H9 (cell line): ENCODE measurements at regions not wholly inside any gene's neighbourhood (a gene's known extent, or its start where the extent isn't known, plus 50 kb on each side); places are given as distances from the start of the nearest gene placed in this dataset.

Experiments
- DNase-seq: peaks from one replicate; pipeline ENCODE4 v3.0.0-alpha.2; 2017
- H2AFZ ChIP-seq: one replicate; pipeline ENCODE4 v1.6.1; 2013; ENCODE audit warnings: mild to moderate bottlenecking, low read length, control low read depth, moderate library complexity
- H2AK5ac ChIP-seq: 2 replicates; pipeline ENCODE4 v1.6.1; 2013; ENCODE audit warnings: low read length, control low read depth, mixed read lengths; ENCODE audit not compliant: insufficient read length
- H2BK120ac ChIP-seq: one replicate; pipeline ENCODE4 v1.6.1; 2013; ENCODE audit warnings: low read depth, mild to moderate bottlenecking, low read length, control low read depth, inconsistent platforms; ENCODE audit not compliant: poor library complexity, severe bottlenecking
- H2BK12ac ChIP-seq: 2 replicates; pipeline ENCODE4 v1.6.1; 2013; ENCODE audit warnings: low read length, control low read depth, mixed read lengths, low read depth; ENCODE audit not compliant: insufficient read length
- H2BK15ac ChIP-seq: 2 replicates; pipeline ENCODE4 v1.6.1; 2013; ENCODE audit warnings: low read depth, low read length, control low read depth
- H2BK20ac ChIP-seq: one replicate; pipeline ENCODE4 v1.6.1; 2013; ENCODE audit warnings: low read depth, mild to moderate bottlenecking, low read length, control low read depth, inconsistent platforms; ENCODE audit not compliant: poor library complexity, severe bottlenecking
- H2BK5ac ChIP-seq: 2 replicates; pipeline ENCODE4 v1.6.1; 2013; ENCODE audit warnings: low read length, control low read depth, mixed read lengths; ENCODE audit not compliant: insufficient read length
- H3K14ac ChIP-seq: 2 replicates; pipeline ENCODE4 v1.6.1; 2013; ENCODE audit warnings: low read length, control low read depth; ENCODE audit not compliant: insufficient read depth
- H3K18ac ChIP-seq: 2 replicates; pipeline ENCODE4 v1.6.1; 2013; ENCODE audit warnings: low read depth, mild to moderate bottlenecking, mixed read lengths, low read length, control low read depth; ENCODE audit not compliant: insufficient read length
- H3K23ac ChIP-seq: 2 replicates; pipeline ENCODE4 v1.6.1; 2013; ENCODE audit warnings: low read length, control low read depth, mixed read lengths, low read depth; ENCODE audit not compliant: insufficient read length
- H3K23me2 ChIP-seq: 2 replicates; pipeline ENCODE4 v1.6.1; 2013; ENCODE audit warnings: low read depth, mild to moderate bottlenecking, mixed read lengths, low read length, control low read depth; ENCODE audit not compliant: insufficient read length, poor library complexity, severe bottlenecking
- H3K27ac ChIP-seq: 2 replicates; pipeline ENCODE4 v1.5.1; 2013; ENCODE audit warnings: low read length, control low read depth, mixed read lengths, low read depth; ENCODE audit not compliant: insufficient read length
- H3K27me3 ChIP-seq: 2 replicates; pipeline ENCODE4 v1.6.1; 2013; ENCODE audit warnings: low read length, control low read depth, inconsistent platforms; ENCODE audit not compliant: insufficient read depth
- H3K4ac ChIP-seq: 2 replicates; pipeline ENCODE4 v1.6.1; 2013; ENCODE audit warnings: low read depth, mild to moderate bottlenecking, control low read depth, inconsistent platforms, low read length, moderate library complexity
- H3K4me1 ChIP-seq: 2 replicates; pipeline ENCODE4 v1.6.1; 2013; ENCODE audit warnings: low read length, control low read depth, inconsistent platforms; ENCODE audit not compliant: insufficient read depth
- H3K4me2 ChIP-seq: 2 replicates; pipeline ENCODE4 v1.6.1; 2013; ENCODE audit warnings: low read length, control low read depth, mixed read lengths; ENCODE audit not compliant: insufficient read length, insufficient read depth
- H3K56ac ChIP-seq: 2 replicates; pipeline ENCODE4 v1.6.1; 2013; ENCODE audit warnings: low read depth, mild to moderate bottlenecking, mixed read lengths, low read length, control low read depth; ENCODE audit not compliant: insufficient read length
- H3K79me1 ChIP-seq: 2 replicates; pipeline ENCODE4 v1.6.1; 2013; ENCODE audit warnings: low read depth, mild to moderate bottlenecking, moderate library complexity, low read length, control low read depth, inconsistent platforms; ENCODE audit not compliant: insufficient read depth, poor library complexity, severe bottlenecking
- H3K79me2 ChIP-seq: 2 replicates; pipeline ENCODE4 v1.6.1; 2013; ENCODE audit warnings: low read length, control low read depth, inconsistent platforms; ENCODE audit not compliant: insufficient read depth
- H3K9ac ChIP-seq: 2 replicates; pipeline ENCODE4 v1.6.1; 2013; ENCODE audit warnings: low read length, control low read depth, mixed read lengths; ENCODE audit not compliant: insufficient read length; ENCODE audit errors: extremely low read depth
- H3K9me3 ChIP-seq: one replicate; pipeline ENCODE4 v1.6.1; 2013; ENCODE audit warnings: low read depth, low read length, inconsistent platforms; ENCODE audit not compliant: control insufficient read depth
- H3T11ph ChIP-seq: one replicate; pipeline ENCODE4 v1.6.1; 2013; ENCODE audit warnings: mild to moderate bottlenecking, low read length, control low read depth, inconsistent platforms
- H4K20me1 ChIP-seq: one replicate; pipeline ENCODE4 v1.6.1; 2013; ENCODE audit not compliant: control insufficient read depth, insufficient read length, insufficient read depth
- H4K5ac ChIP-seq: 2 replicates; pipeline ENCODE4 v1.6.1; 2013; ENCODE audit warnings: low read depth, mild to moderate bottlenecking, mixed read lengths, low read length, control low read depth; ENCODE audit not compliant: insufficient read length
- H4K8ac ChIP-seq: replicated peaks from 2 replicates; pipeline ENCODE4 v1.6.1; 2013; ENCODE audit warnings: low read length, control low read depth, mixed read lengths, low read depth; ENCODE audit not compliant: insufficient read length
- H4K91ac ChIP-seq: 2 replicates; pipeline ENCODE4 v1.6.1; 2013; ENCODE audit warnings: low read depth, mild to moderate bottlenecking, moderate library complexity, mixed read lengths, low read length, control low read depth; ENCODE audit not compliant: insufficient read length
- H3K27ac Mint-ChIP-seq, 3 experiments: 2 replicates in 2 of 3; 3 replicates in 1 of 3; pipeline ENCODE4 v1.8.0; 2020 to 2021; ENCODE audit warnings: mixed read lengths in 3 of 3, mild to moderate bottlenecking in 1 of 3, moderate library complexity in 1 of 3
- H3K27me3 Mint-ChIP-seq: 2 replicates; pipeline ENCODE4 v1.8.0; 2021; ENCODE audit warnings: low read depth, mild to moderate bottlenecking, moderate library complexity, mixed read lengths
- H3K36me3 Mint-ChIP-seq, 3 experiments: 2 replicates in 2 of 3; 3 replicates in 1 of 3; pipeline ENCODE4 v1.8.0; 2020 to 2021; ENCODE audit warnings: low read depth in 3 of 3, mixed read lengths in 3 of 3; ENCODE audit not compliant: insufficient read depth in 1 of 3
- H3K4me1 Mint-ChIP-seq, 2 experiments: 2 replicates each; pipeline ENCODE4 v1.8.0; 2020; ENCODE audit warnings: mixed read lengths in 2 of 2
- H3K4me3 Mint-ChIP-seq, 2 experiments: 2 replicates in 1 of 2; 3 replicates in 1 of 2; pipeline ENCODE4 v1.8.0; 2020 to 2021; ENCODE audit warnings: mild to moderate bottlenecking in 2 of 2, mixed read lengths in 2 of 2, moderate library complexity in 1 of 2
- H3K9me3 Mint-ChIP-seq, 2 experiments: 2 replicates in 1 of 2; 3 replicates in 1 of 2; pipeline ENCODE4 v1.8.0; 2020; ENCODE audit warnings: mild to moderate bottlenecking in 2 of 2, mixed read lengths in 2 of 2, moderate library complexity in 1 of 2
- WGBS: extraction: QIAGEN DNeasy Blood & Tissue Kit; methylation state at CpG from one replicate; pipeline ENCODE4 v1.1.7; 2013; ENCODE audit warnings: missing lambda C conversion rate, low lambda C conversion rate, mixed read lengths; ENCODE audit not compliant: insufficient read length; ENCODE audit errors: extremely low coverage; 5-methylcytosine and 5-hydroxymethylcytosine counted together
- TF ChIP-seq, protein P1 (sequence below): fragments of 200-600 bp; sonication (generic); conservative IDR thresholded peaks from 3 replicates; pipeline ENCODE4 v1.8.0; 2021; ENCODE audit warnings: antibody characterized with exemption, mild to moderate bottlenecking

DNA sequence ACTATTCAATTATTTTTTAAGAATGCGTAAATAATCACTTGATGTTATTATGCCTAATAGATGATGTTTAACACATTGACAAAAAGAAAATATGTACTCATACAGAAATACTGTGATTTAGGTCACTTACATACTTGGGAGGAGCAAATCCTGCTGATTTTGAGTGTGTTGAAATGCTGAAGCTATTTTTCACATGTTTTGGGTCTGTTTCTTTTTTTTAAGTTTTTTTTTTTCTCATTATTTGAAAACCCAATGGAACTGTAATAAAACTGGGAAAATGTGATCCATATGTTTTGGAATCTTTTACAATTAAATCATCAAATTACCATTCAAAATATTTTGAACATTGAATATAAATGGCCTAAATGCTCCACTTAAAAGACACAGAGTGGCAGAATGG, 366.2 kb upstream of the ADAMTS5 start:
- no peak overlapping the region for H2BK120ac ChIP-seq
- no peak overlapping the region for H3K18ac ChIP-seq
- H3K4me1 Mint-ChIP-seq, result no peaks in the 10 kb centered on the region
- H2BK15ac ChIP-seq, result no peak overlapping the region
- H3K27ac Mint-ChIP-seq, result no peak overlapping the region
- H4K8ac ChIP-seq, result no peak overlapping the region
- no peak overlapping the region for H4K91ac ChIP-seq
- H2AFZ ChIP-seq, result no peak overlapping the region
- no peaks in the 10 kb centered on the region for H3K9me3 ChIP-seq
- H3K9ac ChIP-seq, result no peak overlapping the region
- no peaks in the 10 kb centered on the region for H3K79me2 ChIP-seq
- H3K9me3 Mint-ChIP-seq, result peaks cover 6 to 7% of the 10 kb centered on the region in 2 experiments; a peak in 3 of 5 replicates
- no peak overlapping the region for H3K27ac ChIP-seq
- H3K36me3 Mint-ChIP-seq, result peaks cover 0 to 15% (median 3%) of the 10 kb centered on the region in 3 experiments; a peak in 4 of 7 replicates
- no peaks in the 10 kb centered on the region for H3K27me3 ChIP-seq
- H2BK5ac ChIP-seq, result no peak overlapping the region
- no peak overlapping the region for H2BK20ac ChIP-seq
- TF ChIP-seq, protein P1, sequence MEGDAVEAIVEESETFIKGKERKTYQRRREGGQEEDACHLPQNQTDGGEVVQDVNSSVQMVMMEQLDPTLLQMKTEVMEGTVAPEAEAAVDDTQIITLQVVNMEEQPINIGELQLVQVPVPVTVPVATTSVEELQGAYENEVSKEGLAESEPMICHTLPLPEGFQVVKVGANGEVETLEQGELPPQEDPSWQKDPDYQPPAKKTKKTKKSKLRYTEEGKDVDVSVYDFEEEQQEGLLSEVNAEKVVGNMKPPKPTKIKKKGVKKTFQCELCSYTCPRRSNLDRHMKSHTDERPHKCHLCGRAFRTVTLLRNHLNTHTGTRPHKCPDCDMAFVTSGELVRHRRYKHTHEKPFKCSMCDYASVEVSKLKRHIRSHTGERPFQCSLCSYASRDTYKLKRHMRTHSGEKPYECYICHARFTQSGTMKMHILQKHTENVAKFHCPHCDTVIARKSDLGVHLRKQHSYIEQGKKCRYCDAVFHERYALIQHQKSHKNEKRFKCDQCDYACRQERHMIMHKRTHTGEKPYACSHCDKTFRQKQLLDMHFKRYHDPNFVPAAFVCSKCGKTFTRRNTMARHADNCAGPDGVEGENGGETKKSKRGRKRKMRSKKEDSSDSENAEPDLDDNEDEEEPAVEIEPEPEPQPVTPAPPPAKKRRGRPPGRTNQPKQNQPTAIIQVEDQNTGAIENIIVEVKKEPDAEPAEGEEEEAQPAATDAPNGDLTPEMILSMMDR, result no peak
- no peak overlapping the region for H3K4me2 ChIP-seq
- H3K23ac ChIP-seq, result no peak overlapping the region
- no peak overlapping the region for H2BK12ac ChIP-seq
- no peak overlapping the region for H3K4ac ChIP-seq
- no peak overlapping the region for H3K4me3 Mint-ChIP-seq
- no peak overlapping the region for H3K14ac ChIP-seq
- DNase-seq, result no peak
- no peaks in the 10 kb centered on the region for H3K27me3 Mint-ChIP-seq
- H3K4me1 ChIP-seq, result no peaks in the 10 kb centered on the region
- no peak overlapping the region for H3T11ph ChIP-seq
- H2AK5ac ChIP-seq, result no peak overlapping the region
- H3K79me1 ChIP-seq, result no peaks in the 10 kb centered on the region
- no peak overlapping the region for H4K5ac ChIP-seq
- no peaks in the 10 kb centered on the region for H3K23me2 ChIP-seq
- no peak overlapping the region for H3K56ac ChIP-seq
- H4K20me1 ChIP-seq, result no peaks in the 10 kb centered on the region
- no CpG with 5 or more reads among the region's 1 CpG for WGBS
